Hindlimb muscle (tissue), 1 donor: ENCODE measurements at regions not wholly inside any gene's neighbourhood (a gene's known extent, or its start where the extent isn't known, plus 50 kb on each side); places are given as distances from the start of the nearest gene placed in this dataset.
"Not testable (repeated sequence)": the region's sequence is repeated elsewhere in the genome, so short reads cannot be mapped to it uniquely, and the experiment has no call there.

Experiments
- DNase-seq: peaks from one replicate; pipeline ENCODE4 v3.0.0-alpha.2; 2013

GRCh38 chr4:66814277-66814676, 731.0 kb downstream of the CENPC start:
- no peak for DNase-seq

- no peak for DNase-seq
These were observed 739.7 kb downstream of the CENPC start for GRCh38 chr4:66805582-66805981.

- no peak for DNase-seq
These were observed 740.3 kb downstream of the CENPC start for GRCh38 chr4:66804979-66805378.

- no peak for DNase-seq
These were observed 747.7 kb downstream of the CENPC start for GRCh38 chr4:66797608-66798007.

- DNase-seq: no peak
These were observed 749.6 kb downstream of the CENPC start for GRCh38 chr4:66795724-66796123.

GRCh38 chr4:66794390-66795034, 750.8 kb downstream of the CENPC start:
- no peak for DNase-seq

GRCh38 chr4:66791686-66792085, 753.6 kb downstream of the CENPC start:
- DNase-seq: no peak

- DNase-seq: no peak
These were observed 759.8 kb downstream of the CENPC start for GRCh38 chr4:66785479-66785878.

- DNase-seq: not testable (repeated sequence)
These were observed 762.6 kb downstream of the CENPC start for GRCh38 chr4:66782751-66783150.

GRCh38 chr4:66777097-66777496, 768.2 kb downstream of the CENPC start:
- no peak for DNase-seq

- no peak for DNase-seq
These were observed 775.9 kb downstream of the CENPC start for GRCh38 chr4:66769441-66769840.

- DNase-seq: no peak
These were observed 777.9 kb downstream of the CENPC start for GRCh38 chr4:66767442-66767841.

GRCh38 chr4:66766557-66766956, 778.7 kb downstream of the CENPC start:
- no peak for DNase-seq

- DNase-seq: no peak
These were observed 795.0 kb downstream of the CENPC start for GRCh38 chr4:66750273-66750672.

- not testable (repeated sequence) for DNase-seq
These were observed 798.4 kb downstream of the CENPC start for GRCh38 chr4:66746918-66747317.

- no peak for DNase-seq
These were observed 804.2 kb downstream of the CENPC start for GRCh38 chr4:66741081-66741480.

GRCh38 chr4:66736606-66737005, 808.7 kb downstream of the CENPC start:
- DNase-seq: no peak

- no peak for DNase-seq
These were observed 817.0 kb downstream of the CENPC start for GRCh38 chr4:66728280-66728679.

- not testable (repeated sequence) for DNase-seq
These were observed 832.9 kb downstream of the CENPC start for GRCh38 chr4:66712301-66712921.

- DNase-seq: no peak
These were observed 841.1 kb downstream of the CENPC start for GRCh38 chr4:66704243-66704642.

- no peak for DNase-seq
These were observed 850.6 kb downstream of the CENPC start for GRCh38 chr4:66694739-66695138.

- DNase-seq: peak; percentile 2
These were observed 851.6 kb downstream of the CENPC start for GRCh38 chr4:66693694-66694093.

GRCh38 chr4:66691101-66691500, 854.2 kb downstream of the CENPC start:
- no peak for DNase-seq

- peak; percentile 6 for DNase-seq
These were observed 856.6 kb downstream of the CENPC start for GRCh38 chr4:66688674-66689073.

- no peak for DNase-seq
These were observed 857.8 kb downstream of the CENPC start for GRCh38 chr4:66687459-66687858.
